ENCODE measurements at regions not wholly inside any gene's neighbourhood (a gene's known extent, or its start where the extent isn't known, plus 50 kb on each side); places are given as distances from the start of the nearest gene placed in this dataset.
"Not testable (repeated sequence)": the region's sequence is repeated elsewhere in the genome, so short reads cannot be mapped to it uniquely, and the experiment has no call there.

GRCh38 chr15:44817797-44818196, 81.5 kb downstream of the TRIM69 start:
- H3K4me1 ChIP-seq; H3K27me3 ChIP-seq; DNase-seq; H3K4me3 ChIP-seq; H3K27ac ChIP-seq; H3K36me3 ChIP-seq; H3K9me3 ChIP-seq; intact Hi-C loops (cut with DNase I; ENCODE audit: low total_unique reads): not testable (repeated sequence)

- H3K27ac ChIP-seq; H3K36me3 ChIP-seq; intact Hi-C loops (cut with DNase I; ENCODE audit: low total_unique reads); H3K4me1 ChIP-seq; H3K4me3 ChIP-seq; DNase-seq; H3K27me3 ChIP-seq; H3K9me3 ChIP-seq: not testable (repeated sequence)
Observed at GRCh38 chr15:44819331-44819987, 83.1 kb downstream of the TRIM69 start.

- H3K27me3 ChIP-seq; H3K27ac ChIP-seq; H3K9me3 ChIP-seq; intact Hi-C loops (cut with DNase I; ENCODE audit: low total_unique reads); H3K4me3 ChIP-seq; DNase-seq; H3K36me3 ChIP-seq; H3K4me1 ChIP-seq: not testable (repeated sequence)
Observed at GRCh38 chr15:44820535-44820934, 84.2 kb downstream of the TRIM69 start.

GRCh38 chr15:44820967-44821366, 84.6 kb downstream of the TRIM69 start:
- intact Hi-C loops (cut with DNase I; ENCODE audit: low total_unique reads); DNase-seq; H3K4me1 ChIP-seq; H3K27ac ChIP-seq; H3K36me3 ChIP-seq; H3K27me3 ChIP-seq; H3K9me3 ChIP-seq; H3K4me3 ChIP-seq: not testable (repeated sequence)

- H3K27me3 ChIP-seq; intact Hi-C loops (cut with DNase I; ENCODE audit: low total_unique reads); H3K4me1 ChIP-seq; H3K9me3 ChIP-seq; H3K36me3 ChIP-seq; DNase-seq; H3K4me3 ChIP-seq; H3K27ac ChIP-seq: not testable (repeated sequence)
Observed at GRCh38 chr15:44824277-44825145, 88.2 kb downstream of the TRIM69 start.

- H3K27me3 ChIP-seq; DNase-seq; H3K4me3 ChIP-seq; H3K9me3 ChIP-seq; H3K27ac ChIP-seq; H3K4me1 ChIP-seq; H3K36me3 ChIP-seq; intact Hi-C loops (cut with DNase I; ENCODE audit: low total_unique reads): not testable (repeated sequence)
Observed at GRCh38 chr15:44826583-44826982, 90.3 kb downstream of the TRIM69 start.

GRCh38 chr15:44828229-44828914, 92.0 kb downstream of the TRIM69 start:
- H3K4me1 ChIP-seq; intact Hi-C loops (cut with DNase I; ENCODE audit: low total_unique reads); H3K36me3 ChIP-seq; DNase-seq; H3K4me3 ChIP-seq; H3K9me3 ChIP-seq; H3K27me3 ChIP-seq; H3K27ac ChIP-seq: not testable (repeated sequence)

- H3K4me1 ChIP-seq; H3K4me3 ChIP-seq; H3K27me3 ChIP-seq; H3K27ac ChIP-seq; DNase-seq; intact Hi-C loops (cut with DNase I; ENCODE audit: low total_unique reads); H3K36me3 ChIP-seq; H3K9me3 ChIP-seq: not testable (repeated sequence)
Observed at GRCh38 chr15:44829150-44829549, 92.8 kb downstream of the TRIM69 start.

- intact Hi-C loops (cut with DNase I; ENCODE audit: low total_unique reads); DNase-seq; H3K9me3 ChIP-seq; H3K4me3 ChIP-seq; H3K27me3 ChIP-seq; H3K36me3 ChIP-seq; H3K27ac ChIP-seq; H3K4me1 ChIP-seq: not testable (repeated sequence)
Observed at GRCh38 chr15:44830692-44831408, 94.5 kb downstream of the TRIM69 start.

- intact Hi-C loops (cut with DNase I; ENCODE audit: low total_unique reads); DNase-seq; H3K9me3 ChIP-seq; H3K27me3 ChIP-seq; H3K36me3 ChIP-seq; H3K27ac ChIP-seq; H3K4me1 ChIP-seq; H3K4me3 ChIP-seq: not testable (repeated sequence)
Observed at GRCh38 chr15:44831409-44831741, 95.0 kb downstream of the TRIM69 start.

GRCh38 chr15:44832133-44832532, 95.8 kb downstream of the TRIM69 start:
- H3K36me3 ChIP-seq; DNase-seq; H3K9me3 ChIP-seq; H3K4me1 ChIP-seq; H3K27me3 ChIP-seq; H3K4me3 ChIP-seq; intact Hi-C loops (cut with DNase I; ENCODE audit: low total_unique reads); H3K27ac ChIP-seq: not testable (repeated sequence)

- intact Hi-C loops (cut with DNase I; ENCODE audit: low total_unique reads); H3K36me3 ChIP-seq; H3K9me3 ChIP-seq; DNase-seq; H3K4me1 ChIP-seq; H3K27ac ChIP-seq; H3K27me3 ChIP-seq; H3K4me3 ChIP-seq: not testable (repeated sequence)
Observed at GRCh38 chr15:44833081-44833480, 96.8 kb downstream of the TRIM69 start.

GRCh38 chr15:44833761-44834160, 97.4 kb downstream of the TRIM69 start:
- intact Hi-C loops (cut with DNase I; ENCODE audit: low total_unique reads) = not testable (repeated sequence)

GRCh38 chr15:44835082-44835481, 98.8 kb downstream of the TRIM69 start:
- H3K27me3 ChIP-seq; H3K27ac ChIP-seq; H3K36me3 ChIP-seq; H3K4me1 ChIP-seq; intact Hi-C loops (cut with DNase I; ENCODE audit: low total_unique reads); H3K4me3 ChIP-seq; DNase-seq; H3K9me3 ChIP-seq: not testable (repeated sequence)

More at GRCh38 chr15:44833761-44834160, 97.4 kb downstream of the TRIM69 start:
- H3K36me3 ChIP-seq, H3K4me3 ChIP-seq, DNase-seq, H3K4me1 ChIP-seq, H3K27ac ChIP-seq, H3K9me3 ChIP-seq, H3K27me3 ChIP-seq: not testable (repeated sequence)

Measured in tibial artery (tissue), 4 donors.